ENCODE measurements at regions not wholly inside any gene's neighbourhood (a gene's known extent, or its start where the extent isn't known, plus 50 kb on each side); places are given as distances from the start of the nearest gene placed in this dataset.

- no peak for DNase-seq (ENCODE audit: low spot score)
Measured at GRCh38 chr9:99753436-99753835, 68.2 kb upstream of the NR4A3 start.

- DNase-seq (ENCODE audit: low spot score) = no peak
Measured at GRCh38 chr9:99760421-99760820, 61.3 kb upstream of the NR4A3 start.

- peak; percentile 13 for DNase-seq (ENCODE audit: low spot score)
Measured at GRCh38 chr9:99762470-99762869, 59.2 kb upstream of the NR4A3 start.

Measured in Ammon's horn (tissue), 1 donor.